ENCODE measurements at regions not wholly inside any gene's neighbourhood (a gene's known extent, or its start where the extent isn't known, plus 50 kb on each side); places are given as distances from the start of the nearest gene placed in this dataset.

- TF ChIP-seq TAF1 (IDR thresholded peaks at IDR 0.05; ENCODE audit: borderline replicate concordance, insufficient read depth, low read length) (no peak), POLR2AphosphoS5 (IDR thresholded peaks at IDR 0.05; ENCODE audit: low read depth, low read length) (no peak), FOXP2 (optimal IDR thresholded peaks at IDR 0.05; ENCODE audit: borderline replicate concordance, extremely low read depth, extremely low read length, insufficient read depth) (no peak)
- TF ChIP-seq, protein P1, sequence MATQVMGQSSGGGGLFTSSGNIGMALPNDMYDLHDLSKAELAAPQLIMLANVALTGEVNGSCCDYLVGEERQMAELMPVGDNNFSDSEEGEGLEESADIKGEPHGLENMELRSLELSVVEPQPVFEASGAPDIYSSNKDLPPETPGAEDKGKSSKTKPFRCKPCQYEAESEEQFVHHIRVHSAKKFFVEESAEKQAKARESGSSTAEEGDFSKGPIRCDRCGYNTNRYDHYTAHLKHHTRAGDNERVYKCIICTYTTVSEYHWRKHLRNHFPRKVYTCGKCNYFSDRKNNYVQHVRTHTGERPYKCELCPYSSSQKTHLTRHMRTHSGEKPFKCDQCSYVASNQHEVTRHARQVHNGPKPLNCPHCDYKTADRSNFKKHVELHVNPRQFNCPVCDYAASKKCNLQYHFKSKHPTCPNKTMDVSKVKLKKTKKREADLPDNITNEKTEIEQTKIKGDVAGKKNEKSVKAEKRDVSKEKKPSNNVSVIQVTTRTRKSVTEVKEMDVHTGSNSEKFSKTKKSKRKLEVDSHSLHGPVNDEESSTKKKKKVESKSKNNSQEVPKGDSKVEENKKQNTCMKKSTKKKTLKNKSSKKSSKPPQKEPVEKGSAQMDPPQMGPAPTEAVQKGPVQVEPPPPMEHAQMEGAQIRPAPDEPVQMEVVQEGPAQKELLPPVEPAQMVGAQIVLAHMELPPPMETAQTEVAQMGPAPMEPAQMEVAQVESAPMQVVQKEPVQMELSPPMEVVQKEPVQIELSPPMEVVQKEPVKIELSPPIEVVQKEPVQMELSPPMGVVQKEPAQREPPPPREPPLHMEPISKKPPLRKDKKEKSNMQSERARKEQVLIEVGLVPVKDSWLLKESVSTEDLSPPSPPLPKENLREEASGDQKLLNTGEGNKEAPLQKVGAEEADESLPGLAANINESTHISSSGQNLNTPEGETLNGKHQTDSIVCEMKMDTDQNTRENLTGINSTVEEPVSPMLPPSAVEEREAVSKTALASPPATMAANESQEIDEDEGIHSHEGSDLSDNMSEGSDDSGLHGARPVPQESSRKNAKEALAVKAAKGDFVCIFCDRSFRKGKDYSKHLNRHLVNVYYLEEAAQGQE (IDR thresholded peaks at IDR 0.05; ENCODE audit: insufficient read depth in 1 of 2, low read depth in 2 of 2, low read length in 2 of 2), result no peak
These were observed 531.3 kb upstream of the MKI67 start for GRCh38 chr10:128657548-128657947.

All from PFSK-1 (cell line).